ENCODE measurements at regions not wholly inside any gene's neighbourhood (a gene's known extent, or its start where the extent isn't known, plus 50 kb on each side); places are given as distances from the start of the nearest gene placed in this dataset.

DNA sequence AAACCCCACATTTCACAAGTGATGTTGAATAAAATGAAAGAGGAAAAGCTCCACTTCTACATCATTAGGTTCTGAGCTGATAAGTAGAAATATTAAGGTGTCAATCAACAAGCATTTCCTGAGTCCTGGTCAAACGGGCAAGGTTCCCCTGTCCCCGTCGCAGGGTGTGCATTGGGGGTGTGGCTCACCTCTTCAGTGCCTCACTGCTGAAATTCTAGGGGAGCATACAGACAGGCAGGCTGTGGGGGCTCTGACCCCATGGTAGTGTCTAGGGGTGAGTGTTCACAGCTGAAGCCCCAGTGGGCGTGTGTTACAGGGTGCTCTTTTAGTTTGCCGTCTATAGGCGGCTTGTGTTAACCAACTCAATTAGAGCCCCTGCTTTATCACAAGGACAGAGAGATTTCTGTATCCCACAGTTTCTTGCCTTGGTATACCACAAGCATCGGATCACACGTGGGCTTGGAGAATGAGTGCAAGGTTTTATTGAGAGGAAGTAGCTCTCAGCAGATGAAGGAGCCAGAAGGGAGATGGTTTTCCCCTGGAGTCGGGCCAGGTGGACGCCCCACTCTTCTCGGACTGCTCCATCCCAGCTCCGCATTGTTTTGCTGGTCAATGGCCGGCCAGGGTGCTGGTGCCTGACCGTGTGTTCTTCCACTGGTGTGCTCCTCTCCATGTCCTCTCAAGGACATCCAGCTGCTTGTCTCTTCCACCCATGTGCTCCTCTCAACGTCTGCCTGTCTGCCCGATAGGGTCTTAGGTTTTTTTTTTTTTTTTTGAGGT lies 238.2 kb upstream of the NLRP1 start:
- DNase-seq = no peak

DNA sequence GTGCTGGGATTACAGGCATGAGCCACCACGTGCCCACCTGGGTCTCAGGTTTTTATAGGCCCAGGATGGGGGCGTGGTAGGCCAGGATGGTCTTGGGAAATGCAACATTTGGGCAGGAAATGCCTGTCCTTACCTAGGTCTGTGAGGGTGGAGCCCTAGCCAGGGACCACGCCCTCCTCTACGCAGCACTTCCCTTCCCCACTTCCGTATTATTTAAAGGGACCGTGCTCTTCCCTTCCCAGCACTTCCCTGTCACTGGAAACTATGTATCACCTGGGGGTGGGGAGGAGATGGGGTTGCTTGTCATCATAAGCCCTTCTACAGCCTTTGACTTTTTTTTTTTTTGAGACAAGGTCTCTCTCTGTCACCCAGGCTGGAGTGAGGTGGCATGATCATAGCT lies 238.9 kb upstream of the NLRP1 start:
- DNase-seq = no peak

DNA sequence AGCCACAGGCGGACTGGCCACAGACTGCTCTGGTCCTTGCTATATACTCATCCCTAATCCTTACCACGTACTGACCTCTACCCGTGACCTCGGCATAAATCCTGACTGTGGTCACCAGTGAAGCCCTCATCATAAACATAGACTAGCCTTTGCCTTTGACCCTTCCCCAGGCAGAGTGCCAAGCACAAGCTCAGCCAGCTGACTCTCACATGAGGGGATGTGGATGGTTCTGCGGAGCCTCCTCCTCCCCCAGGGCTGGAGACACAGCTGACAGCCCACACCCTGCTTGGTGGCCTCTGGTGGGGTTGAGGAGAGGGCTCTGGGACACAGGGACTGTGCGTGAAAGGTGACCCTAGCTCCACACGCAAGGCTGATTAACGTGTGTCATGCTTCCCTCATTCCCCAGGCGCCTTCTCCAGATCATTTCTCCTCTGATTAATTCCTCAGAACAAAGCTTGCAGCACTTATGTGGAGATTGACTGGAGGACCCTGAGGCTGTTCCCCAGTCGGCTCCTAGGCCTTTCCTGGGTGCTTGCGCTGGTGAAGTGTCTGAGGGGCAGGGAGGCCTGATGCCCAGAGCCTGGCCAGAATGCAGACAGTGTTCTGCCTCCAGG lies 241.5 kb upstream of the NLRP1 start:
- no peak for DNase-seq

GRCh38 chr17:5826384-5826783 lies 242.1 kb upstream of the NLRP1 start:
- no peak for DNase-seq

GRCh38 chr17:5830921-5831320 lies 239.3 kb upstream of the WSCD1 start:
- no peak for DNase-seq

- no peak for DNase-seq
These were observed 237.3 kb upstream of the WSCD1 start for GRCh38 chr17:5832886-5833285.

- no peak for DNase-seq
These were observed 233.1 kb upstream of the WSCD1 start for GRCh38 chr17:5837055-5837491.

DNA sequence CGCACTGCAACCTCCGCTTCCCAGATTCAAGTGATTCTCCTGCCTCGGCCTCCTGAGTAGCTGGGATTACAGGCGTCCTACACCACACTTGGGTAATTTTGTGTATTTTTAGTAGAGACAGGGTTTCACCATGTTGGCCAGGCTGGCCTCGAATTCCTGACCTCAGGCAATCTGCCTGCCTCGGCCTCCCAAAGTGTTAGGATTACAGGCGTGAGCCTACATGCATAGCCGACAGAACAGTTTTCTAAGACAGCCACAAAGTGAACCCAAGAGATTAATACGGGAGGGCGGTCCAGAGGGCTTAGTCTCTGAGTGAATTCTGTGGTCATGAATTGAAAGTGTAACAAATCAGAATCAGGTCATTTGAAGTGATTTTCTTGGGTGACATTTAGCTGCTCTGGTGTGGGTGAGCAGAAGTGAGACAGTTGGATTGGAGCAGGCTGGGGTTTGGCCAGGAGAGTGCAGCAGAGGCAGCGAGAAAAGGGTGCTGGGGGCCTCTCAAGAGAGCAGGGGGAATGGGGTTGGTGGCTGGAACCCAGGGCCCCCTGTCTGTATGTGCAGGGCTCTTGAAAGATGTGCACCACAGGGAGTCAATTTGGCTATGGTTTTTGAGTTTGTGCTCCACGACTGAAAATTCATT lies 231.4 kb upstream of the WSCD1 start:
- no peak for DNase-seq

GRCh38 chr17:5840811-5841446 lies 229.2 kb upstream of the WSCD1 start:
- DNase-seq = no peak

DNA sequence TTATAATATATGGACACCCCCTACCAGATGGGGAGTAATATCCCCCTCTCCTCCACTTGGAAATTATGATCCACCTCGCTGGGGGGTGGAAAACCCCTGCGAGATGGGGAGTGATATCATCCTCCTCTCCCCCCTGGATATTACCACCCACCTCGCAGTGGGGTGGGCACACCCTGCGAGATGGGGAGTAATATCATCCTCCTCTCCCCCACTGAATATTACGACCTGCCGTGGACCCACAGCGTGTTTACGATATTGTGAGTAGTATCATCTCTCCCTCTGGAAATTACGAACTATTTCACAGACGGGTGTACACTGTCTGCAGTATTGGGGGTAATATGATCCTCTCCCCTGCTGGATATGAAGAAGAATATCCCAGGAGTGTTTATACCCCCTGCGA lies 228.3 kb upstream of the WSCD1 start:
- DNase-seq = no peak

DNA sequence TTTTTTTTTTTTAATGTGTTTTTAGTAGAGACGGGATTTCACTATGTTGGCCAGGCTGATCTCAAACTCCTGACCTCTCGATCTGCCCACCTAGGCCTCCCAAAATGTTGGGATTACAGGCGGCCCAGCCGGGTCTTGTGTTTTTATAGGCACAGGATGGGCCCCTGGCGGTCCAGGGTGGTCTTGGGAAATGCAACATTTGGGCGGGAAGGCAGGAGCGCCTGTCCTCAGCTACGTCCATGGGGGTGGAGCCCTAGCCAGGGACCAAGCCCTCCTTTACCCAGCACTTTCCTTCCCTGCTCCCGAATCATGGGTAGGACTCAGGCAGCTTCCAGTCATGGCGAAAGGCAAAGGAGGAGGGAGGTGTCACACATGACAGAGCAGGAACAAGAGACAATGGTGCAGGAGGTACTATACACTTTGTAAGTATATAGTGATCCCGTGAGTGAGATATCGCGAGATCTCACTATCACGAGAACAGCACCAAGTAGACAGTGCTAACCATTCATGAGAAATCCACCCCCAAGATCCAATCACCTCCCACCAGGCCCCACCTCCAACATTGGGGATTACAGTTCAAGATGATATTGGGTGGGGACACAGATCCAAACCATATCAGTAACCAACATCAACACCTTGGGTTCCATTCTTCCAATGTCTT lies 226.7 kb upstream of the WSCD1 start:
- no peak for DNase-seq

DNA sequence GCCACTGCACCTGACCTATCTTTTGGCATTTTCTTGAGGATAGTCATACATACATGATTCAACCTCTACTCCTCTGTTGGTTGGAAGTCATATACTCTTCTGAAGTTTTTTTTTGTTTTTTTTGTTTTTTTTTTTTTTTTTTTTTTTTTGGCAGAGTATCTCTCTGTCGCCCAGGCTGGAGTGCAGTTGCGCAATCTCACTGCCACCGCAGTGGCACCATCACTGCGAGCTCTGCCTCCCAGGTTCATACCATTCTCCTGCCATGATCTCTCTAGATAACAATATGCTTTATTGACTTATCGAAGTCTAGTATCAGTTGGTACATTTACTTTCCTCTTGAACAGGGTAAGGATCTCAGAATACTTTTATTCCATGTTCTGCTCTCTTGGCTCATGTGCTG lies 224.2 kb upstream of the WSCD1 start:
- no peak for DNase-seq

GRCh38 chr17:5854871-5855554 lies 215.2 kb upstream of the WSCD1 start:
- no peak for DNase-seq

GRCh38 chr17:5861246-5861645 lies 208.9 kb upstream of the WSCD1 start:
- DNase-seq = no peak

DNA sequence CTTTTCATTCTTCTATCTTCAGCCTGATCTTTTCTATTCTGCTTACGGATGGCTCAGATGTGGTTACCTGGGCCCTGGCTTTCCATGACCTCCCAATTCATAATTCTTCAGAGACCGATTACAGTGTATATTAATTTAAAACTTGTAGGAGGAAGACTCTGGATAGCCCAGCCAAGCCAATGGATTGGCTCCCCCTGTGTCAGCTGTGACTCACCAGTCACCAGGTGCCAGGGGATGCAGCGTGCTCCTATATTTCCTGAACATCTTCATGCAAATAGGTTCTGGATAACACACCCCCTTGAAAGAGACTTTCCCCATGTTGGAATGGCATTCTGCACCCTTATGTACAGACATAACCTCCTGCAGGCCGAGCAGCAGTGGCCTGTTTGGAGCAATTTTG lies 208.3 kb upstream of the WSCD1 start:
- DNase-seq = no peak

DNA sequence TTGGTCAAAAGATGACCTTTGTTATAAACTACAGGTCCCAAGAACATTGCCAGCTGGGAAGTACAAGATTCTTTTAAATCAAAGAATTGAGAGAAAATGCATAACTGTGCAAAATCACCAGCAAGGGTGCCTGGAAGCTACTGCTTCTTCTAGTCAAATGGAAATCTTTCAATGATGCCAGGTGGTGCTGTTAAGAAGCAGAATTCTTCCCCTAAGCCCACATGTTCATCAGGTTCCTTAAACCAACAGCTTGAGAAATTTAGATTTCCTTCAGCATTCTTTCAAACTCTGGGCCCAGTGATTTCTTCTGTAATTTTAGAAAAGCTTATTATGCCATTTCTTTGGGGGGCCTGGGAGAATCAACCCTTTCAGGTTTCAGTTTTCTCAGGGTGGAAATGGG lies 207.8 kb upstream of the WSCD1 start:
- no peak for DNase-seq

DNA sequence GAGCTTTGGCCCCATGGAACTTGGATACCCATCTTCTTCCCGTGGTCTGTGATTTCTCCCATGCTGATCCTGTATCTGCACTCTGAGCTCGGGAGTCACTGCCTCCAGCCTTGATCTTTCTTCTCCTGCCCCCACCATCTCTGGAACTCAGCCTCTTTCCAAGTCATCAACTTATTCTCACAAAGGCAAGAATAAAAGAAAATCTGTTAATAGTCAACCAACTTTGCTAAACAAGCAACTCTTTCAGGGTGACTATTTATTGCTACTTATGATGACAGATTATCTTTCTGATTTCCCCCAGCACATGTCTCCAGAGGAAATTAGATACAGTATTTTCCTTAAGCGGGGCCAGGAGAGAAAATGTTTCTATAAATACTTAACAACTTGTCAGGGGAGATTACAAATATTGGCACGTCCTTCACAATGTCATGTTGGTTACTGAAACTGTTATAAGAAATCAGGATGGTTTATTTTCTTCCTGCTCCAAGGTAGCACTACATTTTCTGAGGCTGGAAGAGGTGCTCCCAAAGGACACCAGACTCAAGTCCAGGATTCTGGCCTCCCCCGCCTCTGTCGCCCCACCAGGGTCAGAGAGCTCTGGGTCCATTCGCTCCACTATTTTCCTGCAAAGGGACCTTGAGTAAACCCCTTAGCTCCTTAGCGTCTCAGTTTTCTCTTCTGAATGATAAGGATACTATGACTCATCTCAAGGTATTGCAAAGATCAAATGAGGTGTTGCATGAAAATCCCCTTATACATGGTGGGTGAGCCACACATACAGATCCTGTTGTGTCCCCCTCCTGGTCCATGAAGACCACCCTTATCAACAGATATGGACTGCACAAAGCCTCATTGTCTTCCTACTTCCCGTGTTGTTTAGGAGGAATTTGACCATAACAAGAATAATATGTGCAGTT lies 205.2 kb upstream of the WSCD1 start:
- DNase-seq = no peak

GRCh38 chr17:5866978-5867377 lies 203.2 kb upstream of the WSCD1 start:
- no peak for DNase-seq

GRCh38 chr17:5869041-5869745 lies 201.0 kb upstream of the WSCD1 start:
- no peak for DNase-seq

DNA sequence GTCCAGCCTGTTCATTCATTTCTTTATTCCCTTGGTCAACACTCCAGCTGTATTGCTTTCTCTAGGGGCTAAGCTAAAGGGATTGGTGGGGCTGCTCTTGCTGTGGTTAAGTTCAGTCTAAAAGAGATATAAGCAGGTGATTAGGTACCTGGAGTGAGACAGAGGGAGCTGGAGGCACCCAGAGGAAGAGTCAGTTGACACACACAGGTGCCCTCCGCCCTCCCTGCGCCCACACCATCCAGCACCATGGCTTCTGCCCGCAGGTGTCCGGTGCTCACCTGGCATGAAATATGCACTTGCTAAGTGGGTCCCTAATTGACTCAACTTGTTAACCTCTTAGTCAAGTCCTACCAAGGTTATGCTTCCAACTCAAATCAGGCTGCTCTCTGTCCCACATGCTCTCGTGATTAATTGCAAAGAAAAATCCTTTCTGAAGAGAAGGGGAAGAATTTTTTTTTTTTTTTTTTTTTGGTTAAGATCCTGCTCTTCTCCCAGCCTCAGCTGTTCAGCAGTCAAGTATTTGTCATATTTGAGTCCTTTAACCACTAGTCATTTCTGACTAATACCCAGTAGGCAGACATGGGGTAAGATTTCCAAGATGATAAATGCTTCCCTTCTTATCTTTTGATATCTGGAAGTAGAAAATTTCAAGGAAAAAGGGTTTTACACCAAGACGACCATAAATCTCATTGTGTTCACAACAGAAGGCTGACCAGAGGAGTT lies 199.8 kb upstream of the WSCD1 start:
- no peak for DNase-seq

All from CD4-positive, alpha-beta T cell treated with Interleukin-6 for 4 hours (primary cell).